Karpas-422 (cell line): ENCODE measurements at regions not wholly inside any gene's neighbourhood (a gene's known extent, or its start where the extent isn't known, plus 50 kb on each side); places are given as distances from the start of the nearest gene placed in this dataset.

Experiments used
- DNase-seq: peaks from one replicate; pipeline ENCODE4 v3.0.0-alpha.2; 2015
- H2AFZ ChIP-seq: fragments of 200-600 bp; sonication (generic); 2 replicates; pipeline ENCODE4 v1.6.1; 2014; ENCODE audit warnings: antibody characterized with exemption, low read length, mixed read lengths
- H3K27ac ChIP-seq: fragments of 200-600 bp; sonication (generic); 2 replicates; pipeline ENCODE4 v1.5.1; 2014; ENCODE audit warnings: mild to moderate bottlenecking, low read length, moderate library complexity
- H3K27me3 ChIP-seq: fragments of 200-600 bp; sonication (generic); 2 replicates; pipeline ENCODE4 v1.6.1; 2014; ENCODE audit warnings: low read length, mixed read lengths
- H3K36me3 ChIP-seq: fragments of 200-600 bp; sonication (generic); 2 replicates; pipeline ENCODE4 v1.6.1; 2014; ENCODE audit warnings: low read length, mixed read lengths; ENCODE audit not compliant: insufficient read depth
- H3K4me1 ChIP-seq: fragments of 200-600 bp; sonication (generic); 2 replicates; pipeline ENCODE4 v1.6.1; 2014; ENCODE audit warnings: mild to moderate bottlenecking, low read length, mixed read lengths
- H3K4me2 ChIP-seq: fragments of 200-600 bp; sonication (generic); 2 replicates; pipeline ENCODE4 v1.6.1; 2014; ENCODE audit warnings: low read length, low read depth, mild to moderate bottlenecking; ENCODE audit not compliant: poor library complexity, severe bottlenecking
- H3K4me3 ChIP-seq: fragments of 200-600 bp; sonication (generic); 2 replicates; pipeline ENCODE4 v1.5.1; 2014; ENCODE audit warnings: mild to moderate bottlenecking, antibody characterized with exemption, low read length, mixed read lengths
- H3K79me2 ChIP-seq: fragments of 200-600 bp; sonication (generic); 2 replicates; pipeline ENCODE4 v1.6.1; 2014; ENCODE audit warnings: mild to moderate bottlenecking, low read length, mixed read lengths
- H3K9ac ChIP-seq: fragments of 200-600 bp; sonication (generic); 2 replicates; pipeline ENCODE4 v1.6.0; 2014; ENCODE audit warnings: low read length
- H3K9me2 ChIP-seq: fragments of 200-600 bp; sonication (generic), shearing (Covaris generic); replicated peaks from 2 replicates; pipeline ENCODE4 v1.6.0; 2014; ENCODE audit warnings: mild to moderate bottlenecking, low read length, moderate library complexity; ENCODE audit not compliant: insufficient read depth
- H3K9me3 ChIP-seq: fragments of 300-700, 200-600 bp; sonication (generic); 2 replicates; pipeline ENCODE4 v1.6.1; 2014; ENCODE audit warnings: low read length, mixed read lengths
- H4K20me1 ChIP-seq: fragments of 200-600 bp; sonication (generic); 2 replicates; pipeline ENCODE4 v1.6.1; 2014; ENCODE audit warnings: mild to moderate bottlenecking, antibody characterized with exemption, low read length, low read depth; ENCODE audit not compliant: insufficient read depth

DNA sequence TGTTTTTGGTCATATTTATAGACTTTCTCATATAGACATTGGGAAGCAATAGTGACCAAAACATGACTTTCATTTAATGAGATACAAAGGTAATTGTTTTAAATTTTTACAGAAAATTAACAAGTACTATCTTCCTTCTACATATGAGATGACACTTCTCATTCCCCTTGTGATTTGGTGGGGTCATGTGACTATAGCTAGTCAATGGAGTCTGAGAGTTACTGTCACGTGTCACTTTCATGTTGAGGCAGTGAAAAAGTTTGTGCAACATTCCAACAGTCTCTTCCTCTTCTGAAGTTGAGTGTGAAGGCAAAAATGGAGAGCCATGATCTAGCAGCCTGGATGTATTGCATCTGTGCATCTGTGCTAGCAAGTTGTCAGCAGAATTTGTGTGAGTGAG is 618.3 kb upstream of the LRRC4C start:
- no peak overlapping the region for H3K4me3 ChIP-seq
- no peaks in the 10 kb centered on the region for H3K79me2 ChIP-seq
- no peaks in the 10 kb centered on the region for H3K36me3 ChIP-seq
- H3K9me3 ChIP-seq, result peaks cover 24% of the 10 kb centered on the region
- H4K20me1 ChIP-seq, result no peaks in the 10 kb centered on the region
- H3K4me1 ChIP-seq, result no peaks in the 10 kb centered on the region
- no peaks in the 10 kb centered on the region for H3K27me3 ChIP-seq
- no peak overlapping the region for H3K9ac ChIP-seq
- no peak overlapping the region for H3K27ac ChIP-seq
- no peak overlapping the region for H3K4me2 ChIP-seq
- DNase-seq, result no peak
- no peaks in the 10 kb centered on the region for H3K9me2 ChIP-seq
- H2AFZ ChIP-seq, result no peak overlapping the region

DNA sequence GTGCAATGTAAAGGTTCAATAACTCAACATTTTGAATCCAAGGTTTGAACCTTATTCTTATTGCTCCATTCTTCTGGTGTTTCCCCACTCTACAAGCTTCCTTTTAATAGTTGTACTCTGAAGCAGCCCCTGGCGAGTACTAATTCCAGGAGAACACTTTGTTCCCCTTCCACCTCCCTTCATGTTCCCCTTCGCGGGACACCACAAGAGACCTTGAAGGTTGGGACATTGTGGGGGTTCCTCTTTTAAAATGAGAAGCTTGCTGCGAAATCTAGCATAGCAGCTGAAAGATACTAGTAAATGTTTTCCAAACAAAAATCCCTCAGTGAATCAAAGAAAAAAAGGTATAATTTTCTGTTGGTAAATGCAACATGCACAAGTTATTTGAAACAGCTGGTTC is 626.3 kb upstream of the LRRC4C start:
- H4K20me1 ChIP-seq, result no peaks in the 10 kb centered on the region
- H3K27ac ChIP-seq, result no peak overlapping the region
- no peak overlapping the region for H2AFZ ChIP-seq
- no peaks in the 10 kb centered on the region for H3K9me2 ChIP-seq
- no peak overlapping the region for H3K9ac ChIP-seq
- DNase-seq, result no peak
- no peaks in the 10 kb centered on the region for H3K79me2 ChIP-seq
- no peaks in the 10 kb centered on the region for H3K4me1 ChIP-seq
- H3K9me3 ChIP-seq, result peaks cover 33% of the 10 kb centered on the region
- no peak overlapping the region for H3K4me3 ChIP-seq
- no peaks in the 10 kb centered on the region for H3K27me3 ChIP-seq
- no peak overlapping the region for H3K4me2 ChIP-seq
- H3K36me3 ChIP-seq, result no peaks in the 10 kb centered on the region

DNA sequence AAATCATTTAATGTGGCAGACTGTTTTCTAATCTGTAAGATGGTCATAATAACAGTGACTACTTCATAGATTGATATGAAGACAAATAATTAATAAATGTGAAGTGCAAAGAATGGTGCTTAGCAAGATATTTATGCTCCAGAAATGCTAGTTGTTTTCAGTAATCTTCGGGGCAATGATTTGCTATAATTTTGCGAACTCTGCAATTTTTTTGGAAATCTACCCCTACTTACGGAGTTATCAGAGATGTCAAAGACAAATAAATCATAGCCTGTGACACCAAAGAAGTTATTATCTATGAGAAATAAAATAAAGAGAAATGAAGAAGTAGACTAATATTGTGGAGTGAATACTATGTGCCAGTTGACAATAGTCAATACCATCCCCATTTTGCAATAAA is 634.1 kb upstream of the LRRC4C start:
- H3K79me2 ChIP-seq, result no peaks in the 10 kb centered on the region
- H3K4me1 ChIP-seq, result no peaks in the 10 kb centered on the region
- H3K9me3 ChIP-seq, result peaks cover 17% of the 10 kb centered on the region; the same call in 1 of the 2 replicates
- no peaks in the 10 kb centered on the region for H4K20me1 ChIP-seq
- no peak overlapping the region for H3K9ac ChIP-seq
- no peaks in the 10 kb centered on the region for H3K9me2 ChIP-seq
- H3K27me3 ChIP-seq, result no peaks in the 10 kb centered on the region
- no peaks in the 10 kb centered on the region for H3K36me3 ChIP-seq
- DNase-seq, result no peak
- H3K27ac ChIP-seq, result no peak overlapping the region
- no peak overlapping the region for H3K4me2 ChIP-seq
- no peak overlapping the region for H2AFZ ChIP-seq
- no peak overlapping the region for H3K4me3 ChIP-seq

DNA sequence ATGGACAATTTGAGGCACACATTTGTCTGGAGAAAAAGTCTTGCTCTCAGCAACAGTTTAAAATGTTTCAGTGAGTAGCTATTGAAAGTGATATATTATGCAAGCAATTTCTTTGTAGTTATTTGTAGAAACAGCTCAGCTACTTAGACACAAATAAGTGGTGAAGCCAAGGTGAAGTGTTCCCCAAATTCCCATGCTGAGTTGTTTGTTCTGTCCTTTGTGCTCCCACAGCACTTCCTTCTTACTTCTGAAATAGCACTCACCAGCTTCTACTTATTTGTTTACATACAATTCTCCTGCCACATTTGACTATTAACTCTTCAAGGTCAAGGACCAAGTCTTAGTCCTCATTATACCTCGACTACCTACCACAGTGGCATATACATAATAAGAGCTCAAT is 638.6 kb upstream of the LRRC4C start:
- no peak overlapping the region for H2AFZ ChIP-seq
- no peaks in the 10 kb centered on the region for H3K27me3 ChIP-seq
- no peak for DNase-seq
- H4K20me1 ChIP-seq, result no peaks in the 10 kb centered on the region
- H3K79me2 ChIP-seq, result no peaks in the 10 kb centered on the region
- no peak overlapping the region for H3K4me3 ChIP-seq
- H3K27ac ChIP-seq, result no peak overlapping the region
- H3K9me3 ChIP-seq, result peaks cover 17% of the 10 kb centered on the region; the same call in 1 of the 2 replicates
- no peaks in the 10 kb centered on the region for H3K36me3 ChIP-seq
- no peak overlapping the region for H3K4me2 ChIP-seq
- H3K4me1 ChIP-seq, result no peaks in the 10 kb centered on the region
- no peak overlapping the region for H3K9ac ChIP-seq
- H3K9me2 ChIP-seq, result no peaks in the 10 kb centered on the region

DNA sequence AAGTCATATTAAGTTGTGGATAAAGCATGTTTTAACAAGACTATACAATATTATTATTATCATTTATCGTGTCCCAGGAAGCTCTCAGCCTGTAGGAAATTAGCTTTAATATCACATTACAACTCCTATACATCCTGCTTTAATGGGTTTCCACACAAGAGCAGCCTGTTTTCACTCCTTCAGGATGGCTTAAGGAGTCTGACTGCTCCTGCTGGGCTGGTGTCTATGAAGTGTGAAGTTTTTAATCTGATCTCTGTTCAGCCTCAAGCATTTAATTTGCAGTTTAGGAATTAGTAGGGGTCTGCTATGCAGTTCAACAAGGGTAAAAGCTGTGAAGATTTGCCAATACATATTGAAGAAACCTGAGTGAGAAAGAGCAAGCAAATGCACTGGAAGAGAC is 653.4 kb upstream of the LRRC4C start:
- Histone ChIP-seq H3K79me2 (no peaks in the 10 kb centered on the region), H3K4me3 (no peak overlapping the region), H3K4me1 (no peaks in the 10 kb centered on the region), H2AFZ (no peak overlapping the region), H4K20me1 (no peaks in the 10 kb centered on the region), H3K27ac (no peak overlapping the region), H3K36me3 (no peaks in the 10 kb centered on the region), H3K4me2 (no peak overlapping the region), H3K9me2 (no peaks in the 10 kb centered on the region), H3K9me3 (peaks cover 12% of the 10 kb centered on the region), H3K9ac (no peak overlapping the region), H3K27me3 (no peaks in the 10 kb centered on the region)
- no peak for DNase-seq

DNA sequence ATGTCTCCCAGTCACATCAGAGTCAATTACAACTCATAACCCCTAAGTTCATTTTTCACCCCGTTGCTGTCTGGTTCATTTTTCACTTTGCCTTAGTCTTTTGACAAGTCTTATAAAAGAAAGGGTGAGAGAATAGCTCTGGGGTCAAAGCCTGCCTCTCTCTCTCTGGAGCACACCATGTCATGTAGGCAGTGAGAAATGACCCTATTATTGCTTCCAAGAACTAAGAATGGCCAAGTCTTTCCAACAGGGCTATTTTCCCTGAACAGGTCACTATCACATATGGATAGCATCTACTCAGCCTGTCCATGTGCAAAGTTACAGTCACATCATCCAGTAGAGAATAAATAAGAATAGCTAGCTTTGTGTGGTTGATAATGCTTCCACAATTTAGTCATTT is 655.5 kb upstream of the LRRC4C start:
- Histone ChIP-seq H3K36me3 (no peaks in the 10 kb centered on the region), H3K27ac (no peak overlapping the region), H3K9ac (no peak overlapping the region), H2AFZ (no peak overlapping the region), H3K27me3 (no peaks in the 10 kb centered on the region), H3K4me1 (no peaks in the 10 kb centered on the region), H3K4me3 (no peak overlapping the region), H3K9me3 (peaks cover 12% of the 10 kb centered on the region), H3K9me2 (no peaks in the 10 kb centered on the region), H4K20me1 (no peaks in the 10 kb centered on the region), H3K79me2 (no peaks in the 10 kb centered on the region), H3K4me2 (no peak overlapping the region)
- no peak for DNase-seq

DNA sequence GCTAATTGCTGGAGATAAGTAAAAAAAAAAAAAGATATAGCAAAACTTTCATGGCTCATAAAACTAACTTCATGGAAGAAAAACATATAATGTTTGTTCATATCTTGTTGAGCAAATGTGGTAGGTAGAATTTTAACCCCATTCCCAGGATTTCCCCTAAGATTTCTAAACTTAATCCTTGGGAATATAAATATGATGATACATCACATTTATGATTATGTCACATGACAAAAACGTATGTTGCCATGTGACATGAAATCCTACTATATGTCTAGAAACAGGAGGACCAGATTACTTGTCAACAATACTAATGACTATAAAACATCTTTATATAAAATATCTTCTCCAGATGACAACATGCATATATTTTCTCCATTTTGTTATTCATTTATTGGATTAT is 679.0 kb upstream of the LRRC4C start:
- no peak overlapping the region for H2AFZ ChIP-seq
- no peaks in the 10 kb centered on the region for H3K27me3 ChIP-seq
- no peak overlapping the region for H3K4me2 ChIP-seq
- no peak for DNase-seq
- no peak overlapping the region for H3K4me3 ChIP-seq
- H3K79me2 ChIP-seq, result no peaks in the 10 kb centered on the region
- H3K36me3 ChIP-seq, result no peaks in the 10 kb centered on the region
- H4K20me1 ChIP-seq, result no peaks in the 10 kb centered on the region
- peaks cover 17% of the 10 kb centered on the region for H3K9me3 ChIP-seq
- no peak overlapping the region for H3K9ac ChIP-seq
- no peaks in the 10 kb centered on the region for H3K4me1 ChIP-seq
- no peak overlapping the region for H3K27ac ChIP-seq
- no peaks in the 10 kb centered on the region for H3K9me2 ChIP-seq

DNA sequence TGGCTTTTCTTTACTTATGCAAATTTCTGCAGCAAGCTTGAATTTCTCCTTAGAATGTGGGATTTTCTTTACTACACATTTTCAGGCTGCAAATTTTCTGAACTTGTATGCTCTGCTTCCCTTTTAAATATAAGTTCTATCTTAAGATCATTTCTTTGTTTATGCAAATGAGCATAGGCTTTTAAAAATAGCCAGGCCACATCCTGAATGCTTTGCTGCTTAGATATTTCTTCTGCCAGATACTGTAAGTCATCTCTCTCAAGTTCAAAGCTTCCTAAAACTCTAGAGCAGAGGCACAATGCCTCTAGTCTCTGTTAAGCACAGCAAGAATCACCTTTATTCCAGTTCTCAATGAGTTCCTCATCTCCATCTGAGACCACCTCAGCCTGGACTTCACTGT is 685.9 kb upstream of the LRRC4C start:
- H4K20me1 ChIP-seq, result no peaks in the 10 kb centered on the region
- no peak overlapping the region for H3K9ac ChIP-seq
- no peaks in the 10 kb centered on the region for H3K9me2 ChIP-seq
- no peak for DNase-seq
- no peak overlapping the region for H3K27ac ChIP-seq
- no peaks in the 10 kb centered on the region for H3K27me3 ChIP-seq
- H3K36me3 ChIP-seq, result no peaks in the 10 kb centered on the region
- no peak overlapping the region for H3K4me2 ChIP-seq
- no peak overlapping the region for H3K4me3 ChIP-seq
- H3K79me2 ChIP-seq, result no peaks in the 10 kb centered on the region
- H3K4me1 ChIP-seq, result no peaks in the 10 kb centered on the region
- peaks cover 34% of the 10 kb centered on the region for H3K9me3 ChIP-seq
- no peak overlapping the region for H2AFZ ChIP-seq

DNA sequence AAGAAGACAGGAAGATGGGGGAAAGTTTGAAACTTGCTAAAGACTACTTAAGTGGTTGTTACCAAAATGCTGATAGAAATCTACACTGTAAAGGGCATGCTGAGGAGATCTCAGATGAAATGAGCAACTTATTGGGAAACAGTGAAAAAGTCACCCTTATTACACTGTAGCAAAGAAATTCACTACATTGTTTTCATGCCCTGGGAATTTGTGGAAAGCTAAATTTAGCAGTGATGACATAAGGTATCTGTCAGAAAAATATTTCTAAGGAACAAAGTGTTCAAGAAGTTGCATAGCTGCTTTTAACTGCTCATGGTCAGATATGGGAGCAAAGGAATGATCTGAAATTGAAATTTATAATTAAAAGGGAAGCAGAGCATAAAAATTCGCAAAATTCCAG is 702.4 kb upstream of the LRRC4C start:
- Histone ChIP-seq H3K4me3 (no peak overlapping the region), H2AFZ (no peak overlapping the region), H3K79me2 (no peaks in the 10 kb centered on the region), H3K9ac (no peak overlapping the region), H3K27me3 (no peaks in the 10 kb centered on the region), H3K36me3 (no peaks in the 10 kb centered on the region), H3K9me3 (peaks cover 23% of the 10 kb centered on the region), H3K27ac (no peak overlapping the region), H3K4me1 (no peaks in the 10 kb centered on the region), H4K20me1 (no peaks in the 10 kb centered on the region), H3K9me2 (no peaks in the 10 kb centered on the region), H3K4me2 (no peak overlapping the region)
- no peak for DNase-seq
